COLO668 (cell line): ENCODE measurements at regions not wholly inside any gene's neighbourhood (a gene's known extent, or its start where the extent isn't known, plus 50 kb on each side); places are given as distances from the start of the nearest gene placed in this dataset.

Experiments used
- DNase-seq: peaks from one replicate; lab custom pipeline; 2025; ENCODE audit not compliant: unreplicated experiment; lab: John Stamatoyannopoulos, UW

- no peak for DNase-seq
Measured at GRCh38 chr2:57981083-57981768, 65.4 kb upstream of the VRK2 start.

GRCh38 chr2:57987835-57988573 lies 58.6 kb upstream of the VRK2 start:
- no peak for DNase-seq

DNA sequence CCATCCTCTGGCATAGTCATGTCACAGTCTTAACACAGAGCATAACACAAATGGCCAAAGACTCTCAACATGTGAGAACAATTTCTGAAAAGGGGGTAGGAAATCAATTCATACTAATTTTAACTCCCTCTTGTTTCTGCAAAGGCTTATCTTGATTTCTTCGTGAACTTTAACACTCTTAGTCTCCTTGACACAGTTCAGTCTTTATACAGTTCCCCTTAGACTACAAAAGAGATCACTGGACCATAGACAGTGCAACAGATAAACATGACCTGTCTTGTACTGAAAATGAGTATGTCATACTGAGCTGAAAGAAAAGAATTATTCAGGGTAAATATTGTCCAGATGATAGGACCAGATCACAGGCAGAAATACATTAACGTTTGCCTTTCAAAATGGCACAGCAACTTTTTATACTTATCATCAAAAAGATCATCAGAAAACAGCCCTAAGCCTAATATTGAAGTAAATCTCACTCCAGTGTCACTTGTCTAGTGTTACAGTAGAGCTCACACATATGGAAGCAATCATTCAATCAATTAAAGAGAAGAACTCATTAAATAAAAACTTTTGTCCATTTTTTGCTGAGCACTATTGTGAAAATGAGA lies 56.4 kb upstream of the VRK2 start:
- DNase-seq, result no peak
